Endothelial cell of hepatic sinusoid (primary cell): ENCODE measurements at regions not wholly inside any gene's neighbourhood (a gene's known extent, or its start where the extent isn't known, plus 50 kb on each side); places are given as distances from the start of the nearest gene placed in this dataset.

ENCODE experiments used
- in situ Hi-C: cut with HindIII; loops from 2 replicates; pipeline ENCODE4 v1.10.0; 2017; ENCODE audit warnings: low sequenced_read_pairs

GRCh38 chr1:243944429-243945160 lies 94.6 kb upstream of the AKT3 start:
- in situ Hi-C loops = loop anchor here (5.0 kb wide), 2 partner anchors 52 to 87 kb away; no protein-coding TSS in a partner anchor

- in situ Hi-C loops = loop anchor here (5.0 kb wide), 2 partner anchors 52 to 87 kb away; no protein-coding TSS in a partner anchor
Observed at GRCh38 chr1:243943671-243944428, 93.8 kb upstream of the AKT3 start.

- in situ Hi-C loops = loop anchor here (5.0 kb wide), 2 partner anchors 50 to 85 kb away; no protein-coding TSS in a partner anchor
Observed at GRCh38 chr1:243942196-243943150, 92.4 kb upstream of the AKT3 start.

GRCh38 chr1:243940451-243940850 lies 90.4 kb upstream of the AKT3 start:
- in situ Hi-C loops = loop anchor here (5.0 kb wide), 2 partner anchors 48 to 83 kb away; no protein-coding TSS in a partner anchor

GRCh38 chr1:243939167-243939848 lies 89.3 kb upstream of the AKT3 start:
- in situ Hi-C loops = no loop called here

GRCh38 chr1:243938208-243938607 lies 88.2 kb upstream of the AKT3 start:
- in situ Hi-C loops = no loop called here

GRCh38 chr1:243933495-243933894 lies 83.5 kb upstream of the AKT3 start:
- in situ Hi-C loops = no loop called here

- in situ Hi-C loops = no loop called here
Observed at GRCh38 chr1:243931957-243932356, 81.9 kb upstream of the AKT3 start.

GRCh38 chr1:243930822-243931671 lies 81.0 kb upstream of the AKT3 start:
- in situ Hi-C loops = no loop called here

GRCh38 chr1:243927381-243927780 lies 77.3 kb upstream of the AKT3 start:
- in situ Hi-C loops = loop anchor here (10.0 kb wide), 2 partner anchors 163 to 487 kb away; no protein-coding TSS in a partner anchor

GRCh38 chr1:243926803-243927245 lies 76.8 kb upstream of the AKT3 start:
- in situ Hi-C loops = loop anchor here (10.0 kb wide), 2 partner anchors 162 to 488 kb away; no protein-coding TSS in a partner anchor

- in situ Hi-C loops = loop anchor here (10.0 kb wide), 2 partner anchors 161 to 489 kb away; no protein-coding TSS in a partner anchor
Observed at GRCh38 chr1:243926299-243926698, 76.3 kb upstream of the AKT3 start.

- in situ Hi-C loops = loop anchor here (10.0 kb wide), 2 partner anchors 160 to 490 kb away; no protein-coding TSS in a partner anchor
Observed at GRCh38 chr1:243924588-243925349, 74.7 kb upstream of the AKT3 start.

GRCh38 chr1:243924188-243924587 lies 74.1 kb upstream of the AKT3 start:
- in situ Hi-C loops = loop anchor here (10.0 kb wide), 2 partner anchors 159 to 491 kb away; no protein-coding TSS in a partner anchor

GRCh38 chr1:243923292-243924171 lies 73.5 kb upstream of the AKT3 start:
- in situ Hi-C loops = loop anchor here (10.0 kb wide), 2 partner anchors 159 to 491 kb away; no protein-coding TSS in a partner anchor

- in situ Hi-C loops = loop anchor here (10.0 kb wide), 2 partner anchors 156 to 494 kb away; no protein-coding TSS in a partner anchor
Observed at GRCh38 chr1:243921111-243921510, 71.1 kb upstream of the AKT3 start.
